DND-41 (cell line): ENCODE measurements at regions not wholly inside any gene's neighbourhood (a gene's known extent, or its start where the extent isn't known, plus 50 kb on each side); places are given as distances from the start of the nearest gene placed in this dataset.

Experiments
- ATAC-seq: fragments of 200-7000 bp; cut with Tn5 transposase; 3 replicates; pipeline ENCODE4 v1.9.1; 2021; ENCODE audit warnings: low read depth; ENCODE audit not compliant: insufficient read depth
- DNase-seq: peaks from one replicate; pipeline ENCODE4 v3.0.0-alpha.2; 2020
- H2AFZ ChIP-seq: 2 replicates; pipeline ENCODE4 v1.6.0; 2012; ENCODE audit warnings: low read depth, low read length
- H3K27ac ChIP-seq: 2 replicates; pipeline ENCODE4 v1.5.1; 2012; ENCODE audit warnings: low read length, inconsistent platforms
- H3K27me3 ChIP-seq: fragments of 200-600 bp; sonication (generic); 2 replicates; pipeline ENCODE4 v1.6.0; 2012; ENCODE audit warnings: low read length, mild to moderate bottlenecking, inconsistent platforms; ENCODE audit not compliant: insufficient read depth, poor library complexity
- H3K36me3 ChIP-seq: 2 replicates; pipeline ENCODE4 v1.5.1; 2012; ENCODE audit warnings: low read length, inconsistent platforms; ENCODE audit not compliant: insufficient read depth
- H3K4me1 ChIP-seq: 2 replicates; pipeline ENCODE4 v1.5.1; 2012; ENCODE audit warnings: mild to moderate bottlenecking, low read length; ENCODE audit not compliant: insufficient read depth
- H3K4me2 ChIP-seq: 2 replicates; pipeline ENCODE4 v1.6.0; 2012; ENCODE audit warnings: mild to moderate bottlenecking, moderate library complexity, low read length, inconsistent platforms; ENCODE audit not compliant: insufficient read depth
- H3K4me3 ChIP-seq, 2 experiments: fragments of 200-600 bp in 1 of 2; shearing (Covaris generic) in 1 of 2; 2 replicates each; pipeline ENCODE4 v1.5.1; 2012 to 2016; ENCODE audit warnings: inconsistent platforms in 2 of 2, low read length in 2 of 2, mild to moderate bottlenecking in 2 of 2, low read depth in 1 of 2, moderate library complexity in 1 of 2
- H3K79me2 ChIP-seq: 2 replicates; pipeline ENCODE4 v1.6.0; 2012; ENCODE audit warnings: low read length, inconsistent platforms; ENCODE audit not compliant: insufficient read depth
- H3K9ac ChIP-seq: 2 replicates; pipeline ENCODE4 v1.6.0; 2012; ENCODE audit warnings: low read depth, mild to moderate bottlenecking, inconsistent platforms, low read length, moderate library complexity
- H3K9me3 ChIP-seq: 2 replicates; pipeline ENCODE4 v1.5.1; 2012; ENCODE audit warnings: low read length, moderate library complexity, mild to moderate bottlenecking, inconsistent platforms; ENCODE audit not compliant: insufficient read depth, severe bottlenecking
- H4K20me1 ChIP-seq: 2 replicates; pipeline ENCODE4 v1.6.0; 2012; ENCODE audit warnings: low read length; ENCODE audit not compliant: insufficient read depth
- CTCF ChIP-seq: IDR thresholded peaks from 2 replicates; pipeline ENCODE4 v1.5.1; 2012; ENCODE audit warnings: borderline replicate concordance, low read length, moderate library complexity, mild to moderate bottlenecking; ENCODE audit not compliant: poor library complexity, severe bottlenecking; ENCODE audit errors: extremely low read depth
- EZH2 ChIP-seq: IDR thresholded peaks from 3 replicates; pipeline ENCODE4 v1.6.1; 2012; ENCODE audit warnings: borderline replicate concordance, low read depth, mild to moderate bottlenecking, moderate library complexity, low read length, inconsistent platforms; ENCODE audit not compliant: severe bottlenecking

- no peak overlapping the region for H3K27ac ChIP-seq
- DNase-seq (no peak), ATAC-seq (no peak; the same call in 2 of the 3 replicates)
- TF ChIP-seq EZH2 (no peak), CTCF (no peak)
- no peak overlapping the region for H3K9ac ChIP-seq
- H3K36me3 ChIP-seq: no peaks in the 10 kb centered on the region
- no peaks in the 10 kb centered on the region for H4K20me1 ChIP-seq
- no peak overlapping the region for H2AFZ ChIP-seq
- no peaks in the 10 kb centered on the region for H3K4me1 ChIP-seq
- H3K79me2 ChIP-seq: no peaks in the 10 kb centered on the region
- no peaks in the 10 kb centered on the region for H3K9me3 ChIP-seq
- no peak overlapping the region for H3K4me2 ChIP-seq
- no peaks in the 10 kb centered on the region for H3K27me3 ChIP-seq
- H3K4me3 ChIP-seq: no peak overlapping the region
Measured at GRCh38 chr17:71251276-71251675, 869.5 kb upstream of the SOX9 start.

- H3K27ac ChIP-seq: no peak overlapping the region
- TF ChIP-seq EZH2: no peak
- no peak for TF ChIP-seq CTCF
- ATAC-seq (no peak), DNase-seq (no peak)
- no peaks in the 10 kb centered on the region for H3K4me1 ChIP-seq
- no peak overlapping the region for H3K4me3 ChIP-seq
- no peak overlapping the region for H2AFZ ChIP-seq
- no peaks in the 10 kb centered on the region for H3K36me3 ChIP-seq
- H3K79me2 ChIP-seq: no peaks in the 10 kb centered on the region
- no peak overlapping the region for H3K4me2 ChIP-seq
- no peaks in the 10 kb centered on the region for H4K20me1 ChIP-seq
- H3K9me3 ChIP-seq: no peaks in the 10 kb centered on the region
- H3K27me3 ChIP-seq: no peaks in the 10 kb centered on the region
- H3K9ac ChIP-seq: no peak overlapping the region
Measured at GRCh38 chr17:71251951-71252350, 868.9 kb upstream of the SOX9 start.

- Histone ChIP-seq H4K20me1 (no peaks in the 10 kb centered on the region), H3K4me3 (no peak overlapping the region), H3K9me3 (no peaks in the 10 kb centered on the region), H3K9ac (no peak overlapping the region), H3K79me2 (no peaks in the 10 kb centered on the region), H3K4me1 (no peaks in the 10 kb centered on the region), H3K36me3 (no peaks in the 10 kb centered on the region), H2AFZ (no peak overlapping the region), H3K27ac (no peak overlapping the region), H3K27me3 (no peaks in the 10 kb centered on the region), H3K4me2 (no peak overlapping the region)
- TF ChIP-seq CTCF (no peak), EZH2 (no peak)
- DNase-seq (no peak), ATAC-seq (no peak)
Measured at GRCh38 chr17:71252436-71252835, 868.4 kb upstream of the SOX9 start.

- no peak overlapping the region for H3K27ac ChIP-seq
- no peak for TF ChIP-seq CTCF
- no peak for TF ChIP-seq EZH2
- ATAC-seq: no peak
Measured at GRCh38 chr17:71257096-71257495, 863.7 kb upstream of the SOX9 start.

More at GRCh38 chr17:71257096-71257495, 863.7 kb upstream of the SOX9 start:
- no peaks in the 10 kb centered on the region for H4K20me1 ChIP-seq
- H3K9me3 ChIP-seq: no peaks in the 10 kb centered on the region
- DNase-seq: no peak
- H3K4me2 ChIP-seq: no peak overlapping the region
- no peaks in the 10 kb centered on the region for H3K27me3 ChIP-seq
- H2AFZ ChIP-seq: no peak overlapping the region
- H3K9ac ChIP-seq: no peak overlapping the region
- H3K4me3 ChIP-seq: no peak overlapping the region
- no peaks in the 10 kb centered on the region for H3K36me3 ChIP-seq
- no peaks in the 10 kb centered on the region for H3K4me1 ChIP-seq
- H3K79me2 ChIP-seq: no peaks in the 10 kb centered on the region
